ENCODE measurements at regions not wholly inside any gene's neighbourhood (a gene's known extent, or its start where the extent isn't known, plus 50 kb on each side); places are given as distances from the start of the nearest gene placed in this dataset.
"Not testable (repeated sequence)": the region's sequence is repeated elsewhere in the genome, so short reads cannot be mapped to it uniquely, and the experiment has no call there.

GRCh38 chr3:130569461-130570365 lies 52.7 kb downstream of the COL6A6 start:
- DNase-seq (ENCODE audit: low spot score): no peak

- DNase-seq (ENCODE audit: low spot score): no peak
Measured at GRCh38 chr3:130572769-130573168, 55.8 kb downstream of the COL6A6 start.

- DNase-seq (ENCODE audit: low spot score): peak; percentile 40
Measured at GRCh38 chr3:130576375-130577266, 59.6 kb downstream of the COL6A6 start.

- DNase-seq (ENCODE audit: low spot score): no peak
Measured at GRCh38 chr3:130582457-130583153, 65.6 kb downstream of the COL6A6 start.

- DNase-seq (ENCODE audit: low spot score): not testable (repeated sequence)
Measured at GRCh38 chr3:130594749-130595148, 77.8 kb downstream of the COL6A6 start.

GRCh38 chr3:130596484-130596883 lies 79.5 kb downstream of the COL6A6 start:
- DNase-seq (ENCODE audit: low spot score): no peak

GRCh38 chr3:130601442-130601971 lies 84.5 kb downstream of the COL6A6 start:
- no peak for DNase-seq (ENCODE audit: low spot score)

GRCh38 chr3:130604806-130605205 lies 87.8 kb downstream of the COL6A6 start:
- DNase-seq (ENCODE audit: low spot score): no peak

- DNase-seq (ENCODE audit: low spot score): no peak
Measured at GRCh38 chr3:130606336-130606735, 89.4 kb downstream of the COL6A6 start.

GRCh38 chr3:130607553-130608154 lies 90.7 kb downstream of the COL6A6 start:
- no peak for DNase-seq (ENCODE audit: low spot score)

GRCh38 chr3:130609166-130609979 lies 92.4 kb downstream of the COL6A6 start:
- no peak for DNase-seq (ENCODE audit: low spot score)

- DNase-seq (ENCODE audit: low spot score): no peak
Measured at GRCh38 chr3:130619196-130619595, 102.2 kb downstream of the COL6A6 start.

GRCh38 chr3:130621824-130622223 lies 104.8 kb downstream of the COL6A6 start:
- no peak for DNase-seq (ENCODE audit: low spot score)

GRCh38 chr3:130626049-130626448 lies 109.1 kb downstream of the COL6A6 start:
- peak; percentile 12 for DNase-seq (ENCODE audit: low spot score)

GRCh38 chr3:130627143-130627855 lies 110.3 kb downstream of the COL6A6 start:
- DNase-seq (ENCODE audit: low spot score): no peak

GRCh38 chr3:130627882-130628281 lies 110.9 kb downstream of the COL6A6 start:
- no peak for DNase-seq (ENCODE audit: low spot score)

Data from GM03348 (cell line).